Activated effector memory CD4-positive, alpha-beta T cell treated with anti-CD3 and anti-CD28 coated beads, Interleukin-2, amount 50 U/mL, for 16 hours (primary cell): ENCODE measurements at regions not wholly inside any gene's neighbourhood (a gene's known extent, or its start where the extent isn't known, plus 50 kb on each side); places are given as distances from the start of the nearest gene placed in this dataset.
"Not testable (repeated sequence)": the region's sequence is repeated elsewhere in the genome, so short reads cannot be mapped to it uniquely, and the experiment has no call there.

Experiments used
- DNase-seq: peaks from one replicate; pipeline ENCODE4 v3.0.0-alpha.2; 2020

GRCh38 chr7:67484244-67484751 lies 487.7 kb downstream of the TYW1 start:
- no peak for DNase-seq

- no peak for DNase-seq
These were observed 489.8 kb downstream of the TYW1 start for GRCh38 chr7:67486401-67486800.

- no peak for DNase-seq
These were observed 490.7 kb downstream of the TYW1 start for GRCh38 chr7:67487316-67487715.

GRCh38 chr7:67489881-67490280 lies 493.2 kb downstream of the TYW1 start:
- no peak for DNase-seq

- DNase-seq, result no peak
These were observed 496.7 kb downstream of the TYW1 start for GRCh38 chr7:67493366-67493765.

GRCh38 chr7:67496589-67496988 lies 500.0 kb downstream of the TYW1 start:
- DNase-seq, result no peak

GRCh38 chr7:67497914-67498313 lies 501.3 kb downstream of the TYW1 start:
- not testable (repeated sequence) for DNase-seq

- no peak for DNase-seq
These were observed 506.3 kb downstream of the TYW1 start for GRCh38 chr7:67502929-67503328.

- no peak for DNase-seq
These were observed 508.8 kb downstream of the TYW1 start for GRCh38 chr7:67505449-67505848.

GRCh38 chr7:67512481-67512880 lies 515.8 kb downstream of the TYW1 start:
- DNase-seq, result no peak

GRCh38 chr7:67518580-67518979 lies 521.9 kb downstream of the TYW1 start:
- no peak for DNase-seq

GRCh38 chr7:67519171-67519570 lies 522.5 kb downstream of the TYW1 start:
- DNase-seq, result no peak

GRCh38 chr7:67522504-67522903 lies 525.9 kb downstream of the TYW1 start:
- no peak for DNase-seq

- DNase-seq, result no peak
These were observed 527.1 kb downstream of the TYW1 start for GRCh38 chr7:67523713-67524112.

GRCh38 chr7:67525588-67525987 lies 529.0 kb downstream of the TYW1 start:
- no peak for DNase-seq

- no peak for DNase-seq
These were observed 538.8 kb downstream of the TYW1 start for GRCh38 chr7:67535241-67535989.

- DNase-seq, result no peak
These were observed 546.3 kb downstream of the TYW1 start for GRCh38 chr7:67542916-67543315.

GRCh38 chr7:67547183-67547907 lies 550.7 kb downstream of the TYW1 start:
- no peak for DNase-seq

- DNase-seq, result no peak
These were observed 552.5 kb downstream of the TYW1 start for GRCh38 chr7:67549126-67549525.

GRCh38 chr7:67550801-67551436 lies 554.3 kb downstream of the TYW1 start:
- no peak for DNase-seq

GRCh38 chr7:67552738-67553137 lies 556.1 kb downstream of the TYW1 start:
- no peak for DNase-seq

GRCh38 chr7:67553378-67553777 lies 556.7 kb downstream of the TYW1 start:
- DNase-seq, result no peak

- no peak for DNase-seq
These were observed 558.4 kb downstream of the TYW1 start for GRCh38 chr7:67554986-67555385.

GRCh38 chr7:67564959-67565358 lies 568.3 kb downstream of the TYW1 start:
- no peak for DNase-seq
